Right hindlimb (tissue), 1 donor: ENCODE measurements at regions not wholly inside any gene's neighbourhood (a gene's known extent, or its start where the extent isn't known, plus 50 kb on each side); places are given as distances from the start of the nearest gene placed in this dataset.

Experiments used
- DNase-seq: peaks from one replicate; pipeline ENCODE4 v3.0.0-alpha.2; 2018

DNA sequence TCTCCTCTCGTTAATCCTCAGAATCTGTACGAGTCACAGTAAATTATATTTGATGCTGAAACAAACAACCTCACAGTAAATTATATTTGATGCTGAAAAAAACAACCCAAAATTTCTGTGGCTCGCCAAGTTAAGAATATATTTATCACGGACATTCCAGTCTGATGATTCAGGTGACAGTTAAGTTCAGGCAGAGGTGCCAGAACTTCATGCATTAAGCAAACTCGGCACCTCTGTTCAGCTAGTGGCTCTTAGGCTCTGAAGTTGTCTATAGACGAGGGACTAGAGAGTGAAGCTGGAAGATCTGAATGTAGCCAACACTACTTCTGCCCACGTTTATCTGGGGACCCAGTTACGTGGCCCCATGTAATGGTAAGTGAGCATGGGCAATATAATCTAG is 132.2 kb upstream of the AGA start:
- no peak for DNase-seq

DNA sequence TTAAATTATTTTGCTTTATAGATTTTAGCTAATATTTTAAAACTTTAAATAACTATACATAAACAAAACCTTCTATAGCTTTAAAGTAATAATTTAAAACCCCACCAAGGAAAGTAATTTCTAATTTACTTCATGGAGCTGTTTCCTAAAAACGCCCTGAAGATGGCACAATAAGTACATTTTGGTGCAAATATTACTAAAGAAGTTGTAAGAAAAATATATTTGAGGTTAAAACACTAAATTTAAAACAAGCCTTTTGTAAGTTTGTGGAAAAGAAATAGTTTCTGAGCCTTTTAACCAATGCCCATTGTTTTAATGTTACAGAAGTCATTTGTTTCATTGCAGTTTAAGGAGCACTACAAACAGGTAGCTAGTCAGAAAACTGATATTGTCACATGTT is 137.4 kb upstream of the AGA start:
- DNase-seq, result no peak

GRCh38 chr4:177582992-177583391 is 140.8 kb upstream of the AGA start:
- no peak for DNase-seq

GRCh38 chr4:177587989-177588388 is 145.8 kb upstream of the AGA start:
- DNase-seq, result no peak

- no peak for DNase-seq
Measured at GRCh38 chr4:177595386-177595785, 153.1 kb upstream of the AGA start.

- DNase-seq, result no peak
Measured at GRCh38 chr4:177596035-177596434, 153.8 kb upstream of the AGA start.

GRCh38 chr4:177596991-177597390 is 154.8 kb upstream of the AGA start:
- DNase-seq, result no peak

GRCh38 chr4:177605252-177605651 is 163.0 kb upstream of the AGA start:
- DNase-seq, result no peak

DNA sequence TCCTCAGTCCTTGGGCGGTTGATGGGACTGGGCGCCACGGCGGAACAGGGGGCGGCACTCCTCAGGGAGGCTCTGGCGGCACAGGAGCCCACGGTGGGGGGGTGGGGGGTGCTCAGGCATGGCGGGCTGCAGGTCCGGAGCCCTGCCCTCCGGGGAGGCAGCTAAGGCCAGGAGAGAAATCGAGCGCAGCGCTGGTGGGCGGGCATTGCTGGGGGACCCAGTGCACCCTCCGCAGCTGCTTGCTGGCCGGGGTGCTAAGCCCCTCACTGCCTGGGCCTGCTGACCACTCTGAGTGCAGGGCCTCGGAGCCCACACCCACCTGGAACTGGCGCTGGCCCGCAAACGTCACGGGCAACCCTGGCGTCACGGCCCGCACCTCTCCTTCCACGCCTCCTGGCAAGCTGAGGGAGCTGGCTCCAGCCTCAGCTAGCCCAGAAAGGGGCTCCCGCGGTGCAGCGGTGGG is 164.9 kb upstream of the AGA start:
- DNase-seq, result no peak

DNA sequence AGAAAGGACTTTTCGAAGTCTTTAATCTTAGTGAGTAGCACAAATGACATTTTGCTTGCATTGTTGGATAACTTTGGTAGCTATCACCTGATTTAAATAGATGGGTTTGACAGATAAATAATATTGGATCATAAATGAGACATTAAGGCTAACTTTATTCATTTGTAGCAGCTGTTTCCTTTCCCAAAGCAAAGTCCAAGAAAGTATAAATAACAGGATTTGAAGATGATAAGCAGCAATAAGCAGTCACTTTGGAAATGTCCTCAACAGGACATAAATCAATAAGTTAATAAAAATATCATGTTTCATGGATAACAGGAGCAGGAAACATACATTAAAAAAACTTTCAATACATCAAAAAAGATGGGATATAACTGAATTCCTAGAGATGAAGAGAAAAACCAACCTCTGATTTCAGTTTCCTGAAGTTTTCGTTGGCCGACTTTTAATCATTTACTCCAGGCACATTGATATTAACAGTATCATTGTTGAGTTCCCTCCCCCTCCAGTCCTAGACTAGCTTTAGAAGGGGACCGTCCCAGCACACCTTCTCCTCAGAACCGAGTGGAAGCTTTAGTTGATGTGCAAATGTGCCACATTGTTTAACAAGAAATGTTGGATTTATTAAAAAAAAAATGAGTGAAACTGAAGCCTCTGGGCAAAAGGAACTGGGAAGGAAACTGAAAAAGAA is 169.9 kb upstream of the AGA start:
- DNase-seq, result no peak

- DNase-seq, result no peak
Measured at GRCh38 chr4:177612684-177613083, 170.4 kb upstream of the AGA start.

DNA sequence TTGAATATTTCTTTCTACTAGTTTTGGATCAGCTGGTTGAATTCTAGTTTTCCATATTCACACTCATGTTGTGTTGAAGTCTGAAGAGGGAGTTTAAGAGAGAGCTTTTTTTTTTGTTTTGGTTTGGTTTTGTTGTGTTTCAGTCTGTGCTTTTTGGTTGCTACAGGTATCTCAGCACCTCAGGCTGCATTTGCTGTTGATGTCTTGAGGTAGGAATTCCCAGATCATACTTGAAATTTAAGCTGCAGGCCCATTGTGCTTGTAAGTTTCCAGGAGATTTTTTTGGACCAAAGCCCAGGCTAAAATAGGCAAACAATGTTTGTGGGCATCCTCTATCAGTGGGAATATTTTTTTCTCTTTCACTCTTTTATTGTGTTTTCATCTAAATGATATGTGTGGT is 190.2 kb upstream of the AGA start:
- no peak for DNase-seq

GRCh38 chr4:177638871-177639270 is 196.6 kb upstream of the AGA start:
- DNase-seq, result no peak

DNA sequence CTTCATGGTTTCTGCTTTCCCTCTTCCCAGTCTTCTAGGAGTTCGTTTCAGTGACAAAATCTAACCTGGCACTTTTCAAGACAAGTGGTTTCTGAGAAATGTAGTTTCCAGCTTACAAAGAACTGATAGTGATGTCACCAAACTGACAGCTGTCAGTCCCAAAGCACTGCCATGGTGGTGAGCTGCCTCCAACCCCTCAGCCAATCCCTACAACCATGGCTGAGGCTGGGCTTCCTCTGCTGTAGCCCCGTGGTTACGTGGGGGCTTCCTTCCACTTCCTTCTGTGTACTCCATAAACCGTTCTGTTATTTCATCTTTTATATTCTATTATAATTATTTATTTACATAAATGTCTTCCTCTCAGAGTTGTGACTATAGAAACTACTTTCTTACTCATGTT is 198.6 kb upstream of the AGA start:
- no peak for DNase-seq

DNA sequence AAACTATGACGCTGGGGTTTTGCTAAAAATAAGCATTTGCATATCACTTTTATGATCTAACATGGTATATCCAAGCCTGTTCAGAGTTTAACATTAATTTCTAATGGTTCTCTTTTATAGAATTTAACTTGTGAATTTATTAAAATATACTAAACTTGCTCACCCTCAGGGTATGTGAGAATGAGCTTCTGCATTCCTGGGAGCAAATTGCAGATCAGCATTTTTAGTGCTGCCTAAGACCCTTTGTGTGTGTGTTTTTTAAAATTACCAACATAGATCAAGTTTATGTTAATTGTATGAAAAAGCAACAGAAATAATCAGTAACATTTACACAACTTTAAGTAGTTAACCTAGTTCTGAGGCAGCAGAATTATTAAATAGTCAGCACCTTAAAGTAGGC is 218.0 kb upstream of the AGA start:
- DNase-seq, result no peak

GRCh38 chr4:177667687-177668086 is 225.4 kb upstream of the AGA start:
- DNase-seq, result no peak

DNA sequence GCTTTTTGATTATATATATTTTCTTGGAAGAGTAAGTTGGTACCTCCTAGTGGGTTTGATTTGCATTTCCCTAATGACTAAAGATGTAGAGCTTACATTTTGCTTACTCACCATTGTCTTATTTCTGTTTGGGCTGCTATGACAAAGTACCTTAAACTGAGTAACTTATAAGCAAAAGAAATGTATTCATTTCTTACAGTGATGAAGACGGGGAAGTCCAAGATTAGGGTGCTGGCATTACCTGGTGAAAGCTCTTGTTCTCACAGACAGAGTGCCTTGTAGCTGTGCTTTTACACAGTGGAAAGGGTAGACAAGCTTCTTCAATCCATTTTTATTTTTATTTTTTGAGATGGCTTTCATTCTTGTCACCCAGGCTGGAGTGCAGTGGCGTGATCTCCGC is 229.2 kb upstream of the AGA start:
- no peak for DNase-seq

- DNase-seq, result no peak
Measured at GRCh38 chr4:177671845-177672244, 229.6 kb upstream of the AGA start.

- DNase-seq, result no peak
Measured at GRCh38 chr4:177673985-177674489, 231.8 kb upstream of the AGA start.

DNA sequence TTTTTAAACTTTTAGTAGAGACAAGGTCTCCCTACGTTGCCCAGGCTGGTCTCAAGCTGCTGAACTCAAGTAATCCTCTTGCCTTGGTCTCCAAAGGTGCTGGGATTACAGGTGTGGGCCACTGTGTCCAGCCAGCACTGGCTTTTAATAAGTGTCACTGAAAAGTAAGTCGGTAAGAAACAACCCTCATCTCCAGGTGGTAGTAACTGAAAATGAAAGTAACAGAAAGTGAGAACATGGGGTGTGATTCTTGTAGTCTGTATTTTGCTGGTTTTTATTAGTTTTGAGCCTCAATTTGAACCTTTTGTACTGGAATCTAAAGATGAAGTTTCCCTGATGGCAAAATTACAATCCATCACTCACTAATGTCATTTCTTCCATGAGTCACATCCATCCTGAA is 238.1 kb upstream of the AGA start:
- no peak for DNase-seq

DNA sequence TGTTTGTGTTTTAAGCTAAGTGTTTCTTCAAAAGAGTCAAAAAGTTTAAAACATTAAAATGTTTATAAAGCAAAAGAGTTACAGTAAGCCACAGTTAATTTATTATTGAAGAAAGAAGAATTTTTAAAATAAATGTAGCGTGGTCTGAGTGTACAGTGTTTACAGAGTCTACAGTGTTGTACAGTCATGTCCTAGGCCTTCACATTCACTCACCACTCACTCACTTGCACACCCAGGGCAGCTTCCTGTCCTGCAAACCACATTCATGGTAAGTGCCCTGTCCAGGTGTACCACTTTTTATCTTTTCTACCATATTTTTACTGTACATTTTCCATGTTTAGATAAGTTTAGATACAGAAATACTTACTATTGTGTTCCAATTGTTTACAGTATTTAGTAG is 239.7 kb upstream of the AGA start:
- DNase-seq, result no peak

GRCh38 chr4:177687117-177687516 is 244.9 kb upstream of the AGA start:
- no peak for DNase-seq

DNA sequence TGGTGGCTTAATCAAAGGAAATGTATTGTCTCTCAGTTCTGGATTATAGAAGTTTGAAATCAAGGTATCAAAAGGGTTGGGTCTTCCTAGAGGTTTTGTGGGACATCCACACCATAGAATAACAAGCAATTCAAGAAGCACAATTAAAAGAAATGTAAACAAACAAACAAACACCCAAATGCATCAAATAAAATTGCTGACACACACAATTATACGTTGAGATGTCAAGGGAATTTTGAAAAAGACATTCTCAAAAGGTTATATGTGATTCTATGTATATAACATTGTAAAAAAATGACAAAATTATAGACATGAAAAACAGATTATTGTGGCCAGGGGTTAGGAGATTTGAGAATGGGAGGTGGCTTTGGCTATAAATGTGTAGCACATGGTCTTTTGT is 250.7 kb upstream of the AGA start:
- DNase-seq, result no peak

GRCh38 chr4:177696438-177696966 is 254.3 kb upstream of the AGA start:
- DNase-seq, result no peak
